ENCODE measurements at regions not wholly inside any gene's neighbourhood (a gene's known extent, or its start where the extent isn't known, plus 50 kb on each side); places are given as distances from the start of the nearest gene placed in this dataset.

GRCh38 chr16:17566656-17567450, 96.1 kb upstream of the XYLT1 start:
- WGBS, 2 donors (ENCODE audit: extremely low coverage in 2 of 2, insufficient read length in 2 of 2, insufficient replicate concordance in 1 of 2): no CpG with 5 or more reads among the region's 6 CpGs
- Histone ChIP-seq H3K4me2 (ENCODE audit: insufficient read depth, low read length, poor library complexity, severe bottlenecking) (no peak overlapping the region), H3K9ac (ENCODE audit: low read depth, low read length, poor library complexity) (no peak overlapping the region), H3K79me1 (ENCODE audit: low read depth, low read length) (no peaks in the 10 kb centered on the region), H2BK15ac (ENCODE audit: low read length) (no peak overlapping the region), H2BK5ac (ENCODE audit: low read length) (no peak overlapping the region), H4K8ac (ENCODE audit: low read depth, low read length) (no peak overlapping the region), H3K23ac (ENCODE audit: low read depth, low read length, poor library complexity) (no peak overlapping the region), H2BK12ac (ENCODE audit: low read length) (no peak overlapping the region), H2AFZ (ENCODE audit: low read length) (no peak overlapping the region), H2BK120ac (ENCODE audit: low read depth, low read length) (no peak overlapping the region), H3K27ac (replicated peaks; ENCODE audit: low read length) (no peak overlapping the region), H3K36me3 (replicated peaks in 1 of 2; ENCODE audit: control insufficient read depth in 2 of 2, insufficient read depth in 2 of 2, low read length in 2 of 2) (no peaks in the 10 kb centered on the region), H3K14ac (ENCODE audit: low read length) (no peak overlapping the region), H3K4me1 (ENCODE audit: control insufficient read depth in 2 of 2, insufficient read depth in 1 of 2, low read depth in 1 of 2, low read length in 2 of 2) (peaks cover 0 to 3% of the 10 kb centered on the region in 2 donors), H4K91ac (ENCODE audit: low read depth, low read length, poor library complexity) (no peak overlapping the region), H3K4me3 (ENCODE audit: low read length in 2 of 2) (no peak overlapping the region), H2AK5ac (ENCODE audit: low read depth, low read length) (no peak overlapping the region), H3K27me3 (ENCODE audit: control insufficient read depth in 3 of 3, insufficient read depth in 3 of 3, low read depth in 1 of 3, low read length in 3 of 3) (no peaks in the 10 kb centered on the region), H3K9me3 (replicated peaks in 1 of 2; ENCODE audit: control insufficient read depth in 2 of 2, insufficient read depth in 1 of 2, low read depth in 1 of 2, low read length in 2 of 2) (no peaks in the 10 kb centered on the region), H3K18ac (ENCODE audit: low read length) (no peak overlapping the region), H3K4ac (ENCODE audit: low read length) (no peak overlapping the region)
- no peak for DNase-seq (ENCODE audit: low spot score)

GRCh38 chr16:17566075-17566474, 95.3 kb upstream of the XYLT1 start:
- Histone ChIP-seq H3K27ac (replicated peaks; ENCODE audit: low read length) (no peak overlapping the region), H3K27me3 (ENCODE audit: control insufficient read depth in 3 of 3, insufficient read depth in 3 of 3, low read depth in 1 of 3, low read length in 3 of 3) (no peaks in the 10 kb centered on the region), H2BK120ac (ENCODE audit: low read depth, low read length) (no peak overlapping the region), H2AFZ (ENCODE audit: low read length) (no peak overlapping the region), H3K4me3 (ENCODE audit: low read length in 2 of 2) (no peak overlapping the region), H3K9me3 (replicated peaks in 1 of 2; ENCODE audit: control insufficient read depth in 2 of 2, insufficient read depth in 1 of 2, low read depth in 1 of 2, low read length in 2 of 2) (no peaks in the 10 kb centered on the region), H3K23ac (ENCODE audit: low read depth, low read length, poor library complexity) (no peak overlapping the region), H3K18ac (ENCODE audit: low read length) (no peak overlapping the region), H2BK12ac (ENCODE audit: low read length) (no peak overlapping the region), H2BK15ac (ENCODE audit: low read length) (no peak overlapping the region), H3K36me3 (replicated peaks in 1 of 2; ENCODE audit: control insufficient read depth in 2 of 2, insufficient read depth in 2 of 2, low read length in 2 of 2) (no peaks in the 10 kb centered on the region), H3K4me2 (ENCODE audit: insufficient read depth, low read length, poor library complexity, severe bottlenecking) (no peak overlapping the region), H3K4ac (ENCODE audit: low read length) (no peak overlapping the region), H4K8ac (ENCODE audit: low read depth, low read length) (no peak overlapping the region), H4K91ac (ENCODE audit: low read depth, low read length, poor library complexity) (no peak overlapping the region), H3K79me1 (ENCODE audit: low read depth, low read length) (no peaks in the 10 kb centered on the region), H2BK5ac (ENCODE audit: low read length) (no peak overlapping the region), H3K4me1 (ENCODE audit: control insufficient read depth in 2 of 2, insufficient read depth in 1 of 2, low read depth in 1 of 2, low read length in 2 of 2) (peaks cover 0 to under 1% of the 10 kb centered on the region in 2 donors), H2AK5ac (ENCODE audit: low read depth, low read length) (no peak overlapping the region), H3K9ac (ENCODE audit: low read depth, low read length, poor library complexity) (no peak overlapping the region), H3K14ac (ENCODE audit: low read length) (no peak overlapping the region)
- no peak for DNase-seq (ENCODE audit: low spot score)
- no CpG with 5 or more reads among the region's 1 CpG for WGBS, 2 donors (ENCODE audit: extremely low coverage in 2 of 2, insufficient read length in 2 of 2, insufficient replicate concordance in 1 of 2)

- H2AFZ ChIP-seq (ENCODE audit: low read length): no peak overlapping the region
- H3K4ac ChIP-seq (ENCODE audit: low read length): no peak overlapping the region
- no peak overlapping the region for H2BK12ac ChIP-seq (ENCODE audit: low read length)
- no peak overlapping the region for H3K14ac ChIP-seq (ENCODE audit: low read length)
- no peaks in the 10 kb centered on the region for H3K9me3 ChIP-seq (replicated peaks in 1 of 2; ENCODE audit: control insufficient read depth in 2 of 2, insufficient read depth in 1 of 2, low read depth in 1 of 2, low read length in 2 of 2)
- no peak overlapping the region for H3K27ac ChIP-seq (replicated peaks; ENCODE audit: low read length)
- H3K23ac ChIP-seq (ENCODE audit: low read depth, low read length, poor library complexity): no peak overlapping the region
- H2BK5ac ChIP-seq (ENCODE audit: low read length): no peak overlapping the region
- H3K9ac ChIP-seq (ENCODE audit: low read depth, low read length, poor library complexity): no peak overlapping the region
- no peak overlapping the region for H3K4me2 ChIP-seq (ENCODE audit: insufficient read depth, low read length, poor library complexity, severe bottlenecking)
- H3K4me3 ChIP-seq (ENCODE audit: low read length in 2 of 2): no peak overlapping the region
- H2BK15ac ChIP-seq (ENCODE audit: low read length): no peak overlapping the region
- H3K18ac ChIP-seq (ENCODE audit: low read length): no peak overlapping the region
- no peak overlapping the region for H2BK120ac ChIP-seq (ENCODE audit: low read depth, low read length)
- DNase-seq (ENCODE audit: low spot score): no peak
- H3K36me3 ChIP-seq (replicated peaks in 1 of 2; ENCODE audit: control insufficient read depth in 2 of 2, insufficient read depth in 2 of 2, low read length in 2 of 2): no peaks in the 10 kb centered on the region
- no peaks in the 10 kb centered on the region for H3K79me1 ChIP-seq (ENCODE audit: low read depth, low read length)
- no peaks in the 10 kb centered on the region for H3K4me1 ChIP-seq (ENCODE audit: control insufficient read depth in 2 of 2, insufficient read depth in 1 of 2, low read depth in 1 of 2, low read length in 2 of 2)
- no peak overlapping the region for H4K8ac ChIP-seq (ENCODE audit: low read depth, low read length)
- H2AK5ac ChIP-seq (ENCODE audit: low read depth, low read length): no peak overlapping the region
- no peaks in the 10 kb centered on the region for H3K27me3 ChIP-seq (ENCODE audit: control insufficient read depth in 3 of 3, insufficient read depth in 3 of 3, low read depth in 1 of 3, low read length in 3 of 3)
- H4K91ac ChIP-seq (ENCODE audit: low read depth, low read length, poor library complexity): no peak overlapping the region
- no CpG with 5 or more reads among the region's 3 CpGs for WGBS, 2 donors (ENCODE audit: extremely low coverage in 2 of 2, insufficient read length in 2 of 2, insufficient replicate concordance in 1 of 2)
Measured at GRCh38 chr16:17565605-17566004, 94.8 kb upstream of the XYLT1 start.

GRCh38 chr16:17564856-17565255, 94.1 kb upstream of the XYLT1 start:
- no peak overlapping the region for H3K14ac ChIP-seq (ENCODE audit: low read length)
- H2BK15ac ChIP-seq (ENCODE audit: low read length): no peak overlapping the region
- H3K4ac ChIP-seq (ENCODE audit: low read length): no peak overlapping the region
- H3K4me3 ChIP-seq (ENCODE audit: low read length in 2 of 2): no peak overlapping the region
- DNase-seq (ENCODE audit: low spot score): no peak
- H4K8ac ChIP-seq (ENCODE audit: low read depth, low read length): no peak overlapping the region
- WGBS, 2 donors (ENCODE audit: extremely low coverage in 2 of 2, insufficient read length in 2 of 2, insufficient replicate concordance in 1 of 2): no CpG with 5 or more reads among the region's 6 CpGs
- H2AFZ ChIP-seq (ENCODE audit: low read length): no peak overlapping the region
- no peak overlapping the region for H3K23ac ChIP-seq (ENCODE audit: low read depth, low read length, poor library complexity)
- no peak overlapping the region for H2AK5ac ChIP-seq (ENCODE audit: low read depth, low read length)
- no peak overlapping the region for H2BK5ac ChIP-seq (ENCODE audit: low read length)
- H2BK12ac ChIP-seq (ENCODE audit: low read length): no peak overlapping the region
- no peak overlapping the region for H3K18ac ChIP-seq (ENCODE audit: low read length)
- H4K91ac ChIP-seq (ENCODE audit: low read depth, low read length, poor library complexity): no peak overlapping the region
- no peaks in the 10 kb centered on the region for H3K79me1 ChIP-seq (ENCODE audit: low read depth, low read length)
- H3K27me3 ChIP-seq (ENCODE audit: control insufficient read depth in 3 of 3, insufficient read depth in 3 of 3, low read depth in 1 of 3, low read length in 3 of 3): no peaks in the 10 kb centered on the region
- no peak overlapping the region for H2BK120ac ChIP-seq (ENCODE audit: low read depth, low read length)
- H3K9ac ChIP-seq (ENCODE audit: low read depth, low read length, poor library complexity): no peak overlapping the region
- no peaks in the 10 kb centered on the region for H3K4me1 ChIP-seq (ENCODE audit: control insufficient read depth in 2 of 2, insufficient read depth in 1 of 2, low read depth in 1 of 2, low read length in 2 of 2)
- no peaks in the 10 kb centered on the region for H3K9me3 ChIP-seq (replicated peaks in 1 of 2; ENCODE audit: control insufficient read depth in 2 of 2, insufficient read depth in 1 of 2, low read depth in 1 of 2, low read length in 2 of 2)
- H3K4me2 ChIP-seq (ENCODE audit: insufficient read depth, low read length, poor library complexity, severe bottlenecking): no peak overlapping the region
- no peaks in the 10 kb centered on the region for H3K36me3 ChIP-seq (replicated peaks in 1 of 2; ENCODE audit: control insufficient read depth in 2 of 2, insufficient read depth in 2 of 2, low read length in 2 of 2)
- no peak overlapping the region for H3K27ac ChIP-seq (replicated peaks; ENCODE audit: low read length)

Measured in neuronal stem cell (in vitro differentiated cells).